ENCODE measurements at regions not wholly inside any gene's neighbourhood (a gene's known extent, or its start where the extent isn't known, plus 50 kb on each side); places are given as distances from the start of the nearest gene placed in this dataset.

- TF ChIP-seq EZH2 (IDR thresholded peaks at IDR 0.05; ENCODE audit: low read length, unreplicated experiment) (no peak), EZH2phosphoT487 (IDR thresholded peaks at IDR 0.05; ENCODE audit: borderline replicate concordance, low read length) (no peak), CTCF (conservative IDR thresholded peaks at IDR 0.05; ENCODE audit: low read depth, low read length) (no peak)
- H3K4me1 ChIP-seq (ENCODE audit: insufficient read depth, low read length) = no peaks in the 10 kb centered on the region
- H3K27ac ChIP-seq (ENCODE audit: low read length) = no peak overlapping the region
- H3K9me3 ChIP-seq (ENCODE audit: low read length) = no peaks in the 10 kb centered on the region
- H3F3A ChIP-seq (ENCODE audit: low read length, unreplicated experiment) = no peaks in the 10 kb centered on the region
- H3K9me2 ChIP-seq (replicated peaks; ENCODE audit: low read length) = no peaks in the 10 kb centered on the region
- no peaks in the 10 kb centered on the region for H4K20me1 ChIP-seq (ENCODE audit: low read length)
- intact Hi-C loops (cut with micrococcal nuclease) = no loop called here
- no TSS peak for BruUV-seq (replicated peaks)
- no peaks in the 10 kb centered on the region for H3K36me3 ChIP-seq (ENCODE audit: low read depth, low read length)
- ATAC-seq (no peak), DNase-seq (no peak)
- no peak overlapping the region for H3K4me3 ChIP-seq (ENCODE audit: low read length)
- H3K27me3 ChIP-seq (ENCODE audit: low read length) = no peaks in the 10 kb centered on the region
- H3K79me2 ChIP-seq (ENCODE audit: low read length) = no peaks in the 10 kb centered on the region
- H3K4me2 ChIP-seq (ENCODE audit: low read length) = no peak overlapping the region
- no peak overlapping the region for H2AFZ ChIP-seq (ENCODE audit: low read length)
- no peak overlapping the region for H3K9ac ChIP-seq (ENCODE audit: low read length)
- CTCF ChIA-PET = no interaction called here
- POLR2A ChIA-PET (ENCODE audit: unreplicated experiment) = no interaction called here
Measured at GRCh38 chr2:129422028-129422427, 557.4 kb upstream of the RAB6C start.

GRCh38 chr2:129428086-129428660 is 551.3 kb upstream of the RAB6C start:
- H3K4me2 ChIP-seq (ENCODE audit: low read length) = no peak overlapping the region
- intact Hi-C loops (cut with micrococcal nuclease) = no loop called here
- H3K9me3 ChIP-seq (ENCODE audit: low read length) = no peaks in the 10 kb centered on the region
- no peaks in the 10 kb centered on the region for H3K4me1 ChIP-seq (ENCODE audit: insufficient read depth, low read length)
- H3K9me2 ChIP-seq (replicated peaks; ENCODE audit: low read length) = no peaks in the 10 kb centered on the region
- no peak overlapping the region for H3K9ac ChIP-seq (ENCODE audit: low read length)
- CTCF ChIA-PET = no interaction called here
- H3F3A ChIP-seq (ENCODE audit: low read length, unreplicated experiment) = no peaks in the 10 kb centered on the region
- ATAC-seq (no peak), DNase-seq (no peak)
- no peak overlapping the region for H2AFZ ChIP-seq (ENCODE audit: low read length)
- H4K20me1 ChIP-seq (ENCODE audit: low read length) = no peaks in the 10 kb centered on the region
- H3K27me3 ChIP-seq (ENCODE audit: low read length) = peaks cover 16% of the 10 kb centered on the region
- H3K36me3 ChIP-seq (ENCODE audit: low read depth, low read length) = no peaks in the 10 kb centered on the region
- TF ChIP-seq EZH2phosphoT487 (IDR thresholded peaks at IDR 0.05; ENCODE audit: borderline replicate concordance, low read length) (no peak), CTCF (conservative IDR thresholded peaks at IDR 0.05; ENCODE audit: low read depth, low read length) (no peak), EZH2 (IDR thresholded peaks at IDR 0.05; ENCODE audit: low read length, unreplicated experiment) (no peak)
- no peak overlapping the region for H3K4me3 ChIP-seq (ENCODE audit: low read length)
- H3K27ac ChIP-seq (ENCODE audit: low read length) = no peak overlapping the region
- H3K79me2 ChIP-seq (ENCODE audit: low read length) = no peaks in the 10 kb centered on the region
- no TSS peak for BruUV-seq (replicated peaks)
- POLR2A ChIA-PET (ENCODE audit: unreplicated experiment) = no interaction called here

GRCh38 chr2:129430911-129431310 is 548.6 kb upstream of the RAB6C start:
- no peaks in the 10 kb centered on the region for H3K9me3 ChIP-seq (ENCODE audit: low read length)
- H3K9me2 ChIP-seq (replicated peaks; ENCODE audit: low read length) = no peaks in the 10 kb centered on the region
- H4K20me1 ChIP-seq (ENCODE audit: low read length) = no peaks in the 10 kb centered on the region
- no peaks in the 10 kb centered on the region for H3K36me3 ChIP-seq (ENCODE audit: low read depth, low read length)
- no peak overlapping the region for H3K27ac ChIP-seq (ENCODE audit: low read length)
- no peaks in the 10 kb centered on the region for H3F3A ChIP-seq (ENCODE audit: low read length, unreplicated experiment)
- TF ChIP-seq CTCF (conservative IDR thresholded peaks at IDR 0.05; ENCODE audit: low read depth, low read length) = no peak
- no peak overlapping the region for H2AFZ ChIP-seq (ENCODE audit: low read length)
- H3K27me3 ChIP-seq (ENCODE audit: low read length) = peaks cover 17% of the 10 kb centered on the region
- H3K9ac ChIP-seq (ENCODE audit: low read length) = no peak overlapping the region
- no peaks in the 10 kb centered on the region for H3K4me1 ChIP-seq (ENCODE audit: insufficient read depth, low read length)
- no peak overlapping the region for H3K4me3 ChIP-seq (ENCODE audit: low read length)
- intact Hi-C loops (cut with micrococcal nuclease) = no loop called here
- CTCF ChIA-PET = no interaction called here
- POLR2A ChIA-PET (ENCODE audit: unreplicated experiment) = no interaction called here
- BruUV-seq (replicated peaks) = no TSS peak
- ATAC-seq = no peak
- H3K79me2 ChIP-seq (ENCODE audit: low read length) = no peaks in the 10 kb centered on the region
- H3K4me2 ChIP-seq (ENCODE audit: low read length) = no peak overlapping the region
- no peak for DNase-seq
